Small intestine (tissue), 7 donors: ENCODE measurements at regions not wholly inside any gene's neighbourhood (a gene's known extent, or its start where the extent isn't known, plus 50 kb on each side); places are given as distances from the start of the nearest gene placed in this dataset.
A peak's percentile ranks its signal among the peaks of the same experiment; 100 is the strongest.

Source experiments
- DNase-seq, 2 donors: peaks; one replicate each; pipeline versions ENCODE4 v3.0.0 to v3.0.0-alpha.2; 2013
- FAIRE-seq: peaks from 2 replicates; lab custom pipeline; 2012; peaks lifted over from hg19 to GRCh38; lab: Jason Lieb, UNC
- H3K27ac ChIP-seq, 3 donors: one replicate each; pipeline ENCODE4 v1.5.1; 2013; ENCODE audit warnings: low read length in 2 of 3, mild to moderate bottlenecking in 2 of 3, control low read depth in 1 of 3, inconsistent platforms in 1 of 3, low read depth in 1 of 3, moderate library complexity in 1 of 3
- H3K27me3 ChIP-seq, 3 donors: one replicate each; pipeline ENCODE4 v1.6.1; 2013; ENCODE audit warnings: low read length in 3 of 3, inconsistent platforms in 1 of 3; ENCODE audit not compliant: control insufficient read depth in 3 of 3, insufficient read depth in 3 of 3
- H3K36me3 ChIP-seq, 3 donors: one replicate each; pipeline ENCODE4 v1.6.1; 2013; ENCODE audit warnings: low read length in 3 of 3, inconsistent platforms in 1 of 3, low read depth in 1 of 3, mild to moderate bottlenecking in 1 of 3, moderate library complexity in 1 of 3; ENCODE audit not compliant: control insufficient read depth in 3 of 3, insufficient read depth in 2 of 3
- H3K4me1 ChIP-seq, 3 donors: one replicate each; pipeline ENCODE4 v1.6.1; 2013; ENCODE audit warnings: low read length in 2 of 3, inconsistent platforms in 1 of 3, low read depth in 1 of 3, mild to moderate bottlenecking in 1 of 3, moderate library complexity in 1 of 3; ENCODE audit not compliant: control insufficient read depth in 3 of 3, insufficient read depth in 2 of 3
- H3K4me3 ChIP-seq, 3 donors: one replicate each; pipeline ENCODE4 v1.5.1; 2013; ENCODE audit warnings: low read length in 3 of 3, control low read depth in 1 of 3, inconsistent platforms in 1 of 3, low read depth in 1 of 3, mild to moderate bottlenecking in 1 of 3, moderate library complexity in 1 of 3
- H3K9me3 ChIP-seq, 2 donors: one replicate each; pipeline ENCODE4 v1.6.1; 2013; ENCODE audit warnings: low read depth in 1 of 2, low read length in 1 of 2; ENCODE audit not compliant: control insufficient read depth in 2 of 2, insufficient read depth in 1 of 2
- WGBS, 3 donors: extraction: QIAGEN DNeasy Blood & Tissue Kit; methylation state at CpG; one replicate each; pipeline ENCODE4 v1.1.7; 2013; 5-methylcytosine and 5-hydroxymethylcytosine counted together
- donor health status: healthy with polysubstance abuse.
- donor health status: control.
- donor health status: control.
- donor health status: Bipolar disorder and iron deficiency.
- donor health status: healthy.

DNA sequence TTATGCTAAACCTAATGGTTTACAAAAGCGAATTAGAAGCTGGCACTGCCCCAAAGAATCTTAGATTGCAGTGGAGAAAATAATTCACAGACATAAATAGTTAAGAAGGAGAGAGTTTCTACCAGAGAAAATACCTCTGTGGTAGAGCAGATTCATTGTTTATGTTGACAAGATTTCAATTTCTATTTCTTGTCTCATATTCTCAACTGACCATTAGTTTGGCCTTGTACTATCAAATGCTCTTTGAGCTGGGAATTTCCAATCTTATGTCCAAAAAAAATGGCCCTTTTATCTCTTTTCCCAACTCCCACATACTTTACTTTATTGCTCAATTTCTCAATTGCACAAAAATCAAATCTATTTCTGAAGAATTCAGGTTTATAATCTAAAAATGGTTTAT, 804.1 kb upstream of the CITED2 start:
- Histone ChIP-seq H3K4me3 (no peak overlapping the region), H3K4me1 (no peaks in the 10 kb centered on the region), H3K27me3 (no peaks in the 10 kb centered on the region), H3K27ac (no peak overlapping the region), H3K9me3 (no peaks in the 10 kb centered on the region), H3K36me3 (no peaks in the 10 kb centered on the region)
- 69 to 89% (median 70%) methylated on average over 1 of the region's 1 CpG for WGBS, 3 donors
- no peak for FAIRE-seq
- DNase-seq, result no peak

DNA sequence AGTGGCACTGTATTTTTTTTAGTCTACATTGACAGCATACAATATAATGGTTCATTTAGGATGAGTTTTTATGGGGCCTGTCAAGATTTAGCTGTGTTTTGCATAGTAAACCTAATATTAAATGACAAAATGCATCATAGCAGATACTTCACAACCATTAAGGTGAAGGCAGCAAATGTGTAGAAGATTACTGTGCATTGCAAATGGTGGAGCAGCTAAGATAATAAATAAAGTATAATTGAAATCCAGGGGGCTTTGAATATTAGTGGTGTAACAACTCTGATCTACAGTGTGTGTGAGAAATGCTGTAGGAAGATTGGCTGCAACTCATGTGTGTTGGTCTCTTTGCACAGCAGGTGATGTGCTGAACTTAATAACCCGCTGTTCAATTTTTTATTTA, 801.9 kb upstream of the CITED2 start:
- FAIRE-seq (no peak), DNase-seq (no peak)
- Histone ChIP-seq H3K27me3 (no peaks in the 10 kb centered on the region), H3K4me1 (no peaks in the 10 kb centered on the region), H3K4me3 (no peak overlapping the region), H3K36me3 (no peaks in the 10 kb centered on the region), H3K9me3 (peaks cover 0 to 14% of the 10 kb centered on the region in 2 donors), H3K27ac (no peak overlapping the region)
- 95 to 97% (median 95%) methylated on average over 1 of the region's 1 CpG for WGBS, 3 donors

DNA sequence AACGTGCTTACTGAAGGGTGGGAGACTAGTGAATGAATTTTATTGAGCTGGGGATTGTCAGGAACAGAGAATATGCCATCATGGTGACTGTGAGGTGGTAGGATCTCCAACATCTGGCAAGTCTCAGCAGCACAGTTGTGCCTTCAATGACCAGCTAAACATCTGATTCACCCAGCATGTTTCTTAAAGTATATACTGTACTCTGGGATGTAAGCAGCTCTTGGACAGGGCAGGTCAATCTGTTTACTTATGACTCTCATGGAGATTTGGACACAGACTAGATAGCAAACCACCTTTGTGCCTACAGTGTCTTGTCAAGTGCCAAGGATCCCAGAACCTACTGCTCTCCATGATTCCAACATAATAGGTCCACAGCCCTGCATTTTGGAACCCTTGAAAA, 801.0 kb upstream of the CITED2 start:
- H3K4me3 ChIP-seq, result no peak overlapping the region
- H3K4me1 ChIP-seq, result no peaks in the 10 kb centered on the region
- WGBS, 3 donors, result 81 to 87% (median 85%) methylated on average over 1 of the region's 1 CpG
- peaks cover 0 to 18% of the 10 kb centered on the region in 2 donors for H3K9me3 ChIP-seq
- no peaks in the 10 kb centered on the region for H3K36me3 ChIP-seq
- FAIRE-seq (no peak), DNase-seq (no peak)
- H3K27me3 ChIP-seq, result no peaks in the 10 kb centered on the region
- H3K27ac ChIP-seq, result no peak overlapping the region

DNA sequence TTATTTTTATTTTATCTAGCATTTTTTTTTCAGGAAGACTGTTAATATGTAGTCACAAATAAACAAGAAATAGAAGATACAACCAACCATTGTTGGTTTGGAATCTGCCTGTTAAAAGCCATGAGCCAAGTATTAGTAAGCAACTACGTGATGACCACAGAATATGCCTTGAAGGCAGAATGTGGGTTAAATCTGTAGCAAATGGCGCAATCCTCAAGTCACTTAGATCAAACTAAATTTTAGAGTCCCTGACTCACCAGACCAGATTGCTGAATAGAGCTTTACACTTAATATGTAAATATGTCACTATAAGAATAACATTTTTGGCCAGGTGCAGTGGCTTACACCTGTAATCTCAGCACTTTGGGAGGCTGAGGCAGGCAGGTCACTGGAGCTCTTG, 800.1 kb upstream of the CITED2 start:
- Histone ChIP-seq H3K27me3 (no peaks in the 10 kb centered on the region), H3K9me3 (peaks cover 0 to 22% of the 10 kb centered on the region in 2 donors), H3K36me3 (no peaks in the 10 kb centered on the region), H3K4me3 (no peak overlapping the region), H3K4me1 (no peaks in the 10 kb centered on the region), H3K27ac (no peak overlapping the region)
- no peak for FAIRE-seq
- DNase-seq, result no peak
- WGBS, 3 donors, result 87 to 96% (median 93%) methylated on average over 2 of the region's 2 CpGs

DNA sequence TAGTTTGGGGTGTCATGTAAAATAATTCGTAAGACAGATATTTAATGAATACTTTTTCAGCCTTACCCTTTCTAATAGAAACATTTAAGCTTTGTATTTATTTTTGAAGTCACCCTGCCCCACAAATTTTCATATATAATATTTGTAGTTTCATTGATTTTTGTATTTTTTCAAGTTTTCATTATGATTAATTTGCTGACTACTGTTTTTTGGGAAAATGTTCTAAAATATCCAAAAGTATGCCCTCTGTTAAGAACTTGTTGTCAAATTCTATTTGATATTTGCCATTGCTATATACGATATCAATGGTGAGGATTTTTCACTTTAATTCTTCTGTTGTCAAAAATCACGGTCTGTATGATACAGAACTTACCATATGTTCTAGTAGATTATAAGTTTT, 793.9 kb upstream of the CITED2 start:
- Histone ChIP-seq H3K4me3 (no peak overlapping the region), H3K36me3 (no peaks in the 10 kb centered on the region), H3K27me3 (no peaks in the 10 kb centered on the region), H3K4me1 (no peaks in the 10 kb centered on the region), H3K27ac (no peak overlapping the region), H3K9me3 (peaks cover 0 to 22% of the 10 kb centered on the region in 2 donors)
- DNase-seq (no peak), FAIRE-seq (peak; percentile 41)
- WGBS, 3 donors, result 87 to 95% (median 93%) methylated on average over 3 of the region's 3 CpGs

DNA sequence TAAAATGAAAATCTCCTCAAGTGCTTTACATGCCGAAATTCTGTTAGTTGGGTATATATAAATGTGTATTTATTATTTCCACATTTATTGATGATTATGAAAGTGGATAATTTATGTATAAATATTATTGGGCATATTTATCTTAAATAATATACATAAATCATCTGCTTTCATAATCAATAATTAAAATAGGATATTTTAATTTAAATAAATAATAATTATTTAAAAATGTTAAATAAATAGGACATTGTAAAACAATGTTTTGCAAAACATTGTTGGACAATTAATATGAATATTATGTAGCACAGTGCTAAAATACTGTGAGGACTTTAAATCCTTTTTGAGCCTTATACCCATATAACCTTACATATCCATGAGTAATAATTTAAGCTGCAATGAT, 786.5 kb upstream of the CITED2 start:
- 81 to 86% (median 84%) methylated on average over 1 of the region's 1 CpG for WGBS, 3 donors
- no peak for DNase-seq
- FAIRE-seq, result peak; percentile 87

DNA sequence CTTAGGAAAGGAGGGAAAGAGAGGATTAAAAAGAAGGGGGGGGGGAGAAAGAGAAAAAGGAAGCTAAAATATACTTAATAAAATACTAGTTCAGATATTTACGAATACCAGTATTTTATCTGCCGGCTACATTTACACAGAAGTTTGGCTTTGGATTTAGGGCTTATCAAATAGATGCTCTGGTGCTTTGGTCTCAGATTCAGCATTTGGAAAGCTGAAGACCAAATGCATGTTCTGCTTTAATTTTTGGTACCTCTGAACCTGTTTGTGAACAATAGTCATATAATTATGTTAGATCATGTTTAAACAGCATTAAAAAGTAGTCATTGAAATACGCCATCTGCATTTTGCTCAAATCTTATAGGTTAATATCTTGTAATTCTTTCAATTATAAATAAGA, 786.0 kb upstream of the CITED2 start:
- H3K4me1 ChIP-seq, result no peaks in the 10 kb centered on the region
- H3K9me3 ChIP-seq, result no peaks in the 10 kb centered on the region
- 81 to 98% (median 89%) methylated on average over 3 of the region's 3 CpGs for WGBS, 3 donors
- H3K4me3 ChIP-seq, result no peak overlapping the region
- FAIRE-seq (no peak), DNase-seq (no peak)
- no peaks in the 10 kb centered on the region for H3K27me3 ChIP-seq
- no peak overlapping the region for H3K27ac ChIP-seq
- no peaks in the 10 kb centered on the region for H3K36me3 ChIP-seq

More for the DNA sequence above, 786.5 kb upstream of the CITED2 start:
- Histone ChIP-seq H3K36me3 (no peaks in the 10 kb centered on the region), H3K27me3 (no peaks in the 10 kb centered on the region), H3K9me3 (no peaks in the 10 kb centered on the region), H3K4me1 (no peaks in the 10 kb centered on the region), H3K27ac (no peak overlapping the region), H3K4me3 (no peak overlapping the region)

DNA sequence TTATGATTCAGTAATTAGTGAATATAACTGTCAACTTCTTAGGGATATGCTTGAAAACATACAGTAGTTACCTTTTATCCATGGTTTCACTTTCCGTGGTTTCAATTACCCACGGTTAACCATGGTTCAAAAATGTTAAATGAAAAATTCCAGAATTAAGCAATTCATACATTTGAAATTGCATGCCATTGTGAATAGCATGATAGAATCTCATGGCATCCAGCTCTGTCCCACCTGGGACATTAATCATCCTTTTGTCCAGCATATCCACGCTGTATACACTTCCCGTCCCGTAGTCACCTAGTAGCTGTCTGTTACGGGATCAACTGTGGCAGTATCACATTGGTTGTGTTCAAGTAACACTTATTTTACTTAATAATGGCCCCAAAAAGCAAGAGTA, 781.7 kb upstream of the CITED2 start:
- Histone ChIP-seq H3K27ac (no peak overlapping the region), H3K27me3 (no peaks in the 10 kb centered on the region), H3K36me3 (no peaks in the 10 kb centered on the region), H3K9me3 (peaks cover 0 to 3% of the 10 kb centered on the region in 2 donors), H3K4me3 (no peak overlapping the region), H3K4me1 (no peaks in the 10 kb centered on the region)
- 92 to 94% (median 93%) methylated on average over 6 of the region's 6 CpGs for WGBS, 3 donors
- DNase-seq (no peak), FAIRE-seq (no peak)

DNA sequence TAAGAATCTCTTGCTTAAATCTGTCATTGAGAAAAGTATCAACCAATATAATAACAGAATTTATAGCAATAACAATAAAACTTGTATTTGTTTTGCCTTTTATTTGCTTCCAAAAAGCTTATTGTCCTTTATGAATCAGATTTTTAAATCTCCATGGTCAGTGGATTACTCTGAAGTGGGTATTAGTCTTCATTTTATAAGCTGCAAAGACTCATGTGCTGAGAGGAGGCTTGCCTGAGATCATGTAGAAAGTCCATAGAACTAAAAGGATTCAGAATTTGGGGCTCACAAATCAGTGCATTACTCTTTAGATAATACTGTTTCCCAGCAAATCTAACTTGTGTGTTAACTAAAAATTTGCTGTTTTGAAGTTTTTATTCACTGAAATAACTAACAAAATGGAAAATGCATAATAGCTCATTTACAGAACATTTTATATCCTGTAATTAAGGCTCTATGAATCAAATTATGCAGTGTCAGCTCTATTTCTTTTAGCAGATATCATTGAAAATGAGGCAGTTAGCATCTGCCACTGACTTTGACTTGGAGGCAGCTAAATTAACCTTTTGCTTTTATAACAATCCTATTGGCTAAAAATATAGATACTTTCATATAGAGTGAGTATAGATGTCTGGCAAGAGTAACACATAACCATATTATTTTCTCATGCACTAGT, 781.1 kb upstream of the CITED2 start:
- H3K27me3 ChIP-seq, result no peaks in the 10 kb centered on the region
- DNase-seq (no peak), FAIRE-seq (no peak)
- no peaks in the 10 kb centered on the region for H3K4me1 ChIP-seq
- H3K27ac ChIP-seq, result no peak overlapping the region
- no peaks in the 10 kb centered on the region for H3K36me3 ChIP-seq
- H3K9me3 ChIP-seq, result peaks cover 0 to 3% of the 10 kb centered on the region in 2 donors
- H3K4me3 ChIP-seq, result no peak overlapping the region
